DND-41 (cell line): ENCODE measurements at regions not wholly inside any gene's neighbourhood (a gene's known extent, or its start where the extent isn't known, plus 50 kb on each side); places are given as distances from the start of the nearest gene placed in this dataset.

Experiments
- ATAC-seq: fragments of 200-7000 bp; cut with Tn5 transposase; 3 replicates; pipeline ENCODE4 v1.9.1; 2021; ENCODE audit warnings: low read depth; ENCODE audit not compliant: insufficient read depth
- DNase-seq: peaks from one replicate; pipeline ENCODE4 v3.0.0-alpha.2; 2020
- H2AFZ ChIP-seq: 2 replicates; pipeline ENCODE4 v1.6.0; 2012; ENCODE audit warnings: low read depth, low read length
- H3K27ac ChIP-seq: 2 replicates; pipeline ENCODE4 v1.5.1; 2012; ENCODE audit warnings: low read length, inconsistent platforms
- H3K27me3 ChIP-seq: fragments of 200-600 bp; sonication (generic); 2 replicates; pipeline ENCODE4 v1.6.0; 2012; ENCODE audit warnings: low read length, mild to moderate bottlenecking, inconsistent platforms; ENCODE audit not compliant: insufficient read depth, poor library complexity
- H3K36me3 ChIP-seq: 2 replicates; pipeline ENCODE4 v1.5.1; 2012; ENCODE audit warnings: low read length, inconsistent platforms; ENCODE audit not compliant: insufficient read depth
- H3K4me1 ChIP-seq: 2 replicates; pipeline ENCODE4 v1.5.1; 2012; ENCODE audit warnings: mild to moderate bottlenecking, low read length; ENCODE audit not compliant: insufficient read depth
- H3K4me2 ChIP-seq: 2 replicates; pipeline ENCODE4 v1.6.0; 2012; ENCODE audit warnings: mild to moderate bottlenecking, moderate library complexity, low read length, inconsistent platforms; ENCODE audit not compliant: insufficient read depth
- H3K4me3 ChIP-seq, 2 experiments: fragments of 200-600 bp in 1 of 2; shearing (Covaris generic) in 1 of 2; 2 replicates each; pipeline ENCODE4 v1.5.1; 2012 to 2016; ENCODE audit warnings: inconsistent platforms in 2 of 2, low read length in 2 of 2, mild to moderate bottlenecking in 2 of 2, low read depth in 1 of 2, moderate library complexity in 1 of 2
- H3K79me2 ChIP-seq: 2 replicates; pipeline ENCODE4 v1.6.0; 2012; ENCODE audit warnings: low read length, inconsistent platforms; ENCODE audit not compliant: insufficient read depth
- H3K9ac ChIP-seq: 2 replicates; pipeline ENCODE4 v1.6.0; 2012; ENCODE audit warnings: low read depth, mild to moderate bottlenecking, inconsistent platforms, low read length, moderate library complexity
- H3K9me3 ChIP-seq: 2 replicates; pipeline ENCODE4 v1.5.1; 2012; ENCODE audit warnings: low read length, moderate library complexity, mild to moderate bottlenecking, inconsistent platforms; ENCODE audit not compliant: insufficient read depth, severe bottlenecking
- H4K20me1 ChIP-seq: 2 replicates; pipeline ENCODE4 v1.6.0; 2012; ENCODE audit warnings: low read length; ENCODE audit not compliant: insufficient read depth
- CTCF ChIP-seq: IDR thresholded peaks from 2 replicates; pipeline ENCODE4 v1.5.1; 2012; ENCODE audit warnings: borderline replicate concordance, low read length, moderate library complexity, mild to moderate bottlenecking; ENCODE audit not compliant: poor library complexity, severe bottlenecking; ENCODE audit errors: extremely low read depth
- EZH2 ChIP-seq: IDR thresholded peaks from 3 replicates; pipeline ENCODE4 v1.6.1; 2012; ENCODE audit warnings: borderline replicate concordance, low read depth, mild to moderate bottlenecking, moderate library complexity, low read length, inconsistent platforms; ENCODE audit not compliant: severe bottlenecking

DNA sequence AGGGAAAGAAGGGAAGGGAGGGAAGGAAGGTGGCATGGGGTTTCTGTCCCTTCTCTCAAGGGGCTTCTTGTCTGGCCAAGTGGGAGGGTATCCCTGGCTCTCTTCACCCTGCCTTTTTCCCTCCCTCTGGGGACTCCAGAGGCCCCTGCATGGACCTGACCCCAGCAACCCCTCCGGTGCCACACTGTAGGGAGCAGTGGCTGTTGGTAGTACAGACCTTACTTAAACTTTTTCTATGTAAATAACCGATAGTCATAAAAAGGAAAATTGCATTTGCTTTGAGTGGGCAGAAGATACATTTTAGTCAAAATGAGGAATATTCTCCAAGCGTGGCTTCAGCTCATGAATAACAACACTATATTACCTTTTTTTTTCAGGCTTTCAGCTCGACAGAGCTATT lies 1384.0 kb downstream of the BRD1 start:
- no peak overlapping the region for H3K9ac ChIP-seq
- H3K79me2 ChIP-seq: no peaks in the 10 kb centered on the region
- no peak for TF ChIP-seq CTCF
- no peak for TF ChIP-seq EZH2
- H2AFZ ChIP-seq: no peak overlapping the region
- no peaks in the 10 kb centered on the region for H3K27me3 ChIP-seq
- H4K20me1 ChIP-seq: no peaks in the 10 kb centered on the region
- H3K36me3 ChIP-seq: no peaks in the 10 kb centered on the region
- ATAC-seq (no peak), DNase-seq (no peak)
- no peaks in the 10 kb centered on the region for H3K4me1 ChIP-seq
- no peak overlapping the region for H3K4me3 ChIP-seq
- no peaks in the 10 kb centered on the region for H3K9me3 ChIP-seq
- no peak overlapping the region for H3K27ac ChIP-seq
- no peak overlapping the region for H3K4me2 ChIP-seq

DNA sequence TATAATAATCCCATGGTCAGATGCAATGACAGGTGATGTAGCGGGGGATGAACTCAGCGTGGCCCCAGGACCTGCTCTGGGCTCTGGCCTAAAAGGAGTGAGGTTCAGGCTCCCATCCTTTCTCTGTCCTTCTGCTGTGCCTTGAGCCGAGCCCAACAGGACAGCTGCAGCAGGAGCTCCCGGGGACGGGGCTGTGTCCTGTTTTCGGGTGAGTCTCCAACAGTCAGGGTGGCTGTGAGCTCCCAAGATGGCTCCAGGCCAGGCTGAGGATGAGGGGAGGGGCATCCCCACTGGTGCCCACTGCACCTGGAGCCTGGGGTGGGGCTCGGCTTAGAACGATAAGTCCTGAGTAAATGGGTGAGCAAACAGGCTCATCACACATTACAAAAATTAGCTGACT lies 1385.0 kb downstream of the BRD1 start:
- TF ChIP-seq CTCF (no peak), EZH2 (no peak)

DNA sequence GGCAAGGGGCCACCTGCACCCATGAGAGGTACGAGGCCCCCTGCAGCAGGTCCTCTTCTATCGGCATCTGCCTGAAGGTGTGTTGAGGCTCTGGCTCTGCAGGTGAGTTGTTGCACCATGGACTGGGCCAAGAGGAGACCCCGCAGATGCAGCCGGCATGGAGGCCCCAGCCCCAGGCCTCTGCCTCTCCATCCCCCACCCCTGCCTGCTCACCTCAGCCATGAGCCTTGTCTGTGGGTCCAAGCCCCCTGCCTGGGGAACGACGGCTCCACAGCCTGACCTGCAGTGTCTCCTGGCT lies 1386.2 kb downstream of the BRD1 start:
- Histone ChIP-seq H3K4me2 (no peak overlapping the region), H3K27ac (no peak overlapping the region), H3K4me1 (no peaks in the 10 kb centered on the region), H3K4me3 (no peak overlapping the region), H2AFZ (no peak overlapping the region), H3K27me3 (no peaks in the 10 kb centered on the region), H3K36me3 (no peaks in the 10 kb centered on the region), H3K79me2 (no peaks in the 10 kb centered on the region), H4K20me1 (no peaks in the 10 kb centered on the region), H3K9me3 (no peaks in the 10 kb centered on the region), H3K9ac (no peak overlapping the region)
- DNase-seq (no peak), ATAC-seq (no peak)
- TF ChIP-seq EZH2: no peak
- TF ChIP-seq CTCF: no peak

More for the DNA sequence above, 1385.0 kb downstream of the BRD1 start:
- DNase-seq (no peak), ATAC-seq (no peak)
- H3K27ac ChIP-seq: no peak overlapping the region
- no peak overlapping the region for H2AFZ ChIP-seq
- H3K4me2 ChIP-seq: no peak overlapping the region
- H3K9ac ChIP-seq: no peak overlapping the region
- H3K36me3 ChIP-seq: no peaks in the 10 kb centered on the region
- H3K79me2 ChIP-seq: no peaks in the 10 kb centered on the region
- no peak overlapping the region for H3K4me3 ChIP-seq
- no peaks in the 10 kb centered on the region for H3K4me1 ChIP-seq
- H3K27me3 ChIP-seq: no peaks in the 10 kb centered on the region
- H4K20me1 ChIP-seq: no peaks in the 10 kb centered on the region
- no peaks in the 10 kb centered on the region for H3K9me3 ChIP-seq
